Loucy (cell line): ENCODE measurements at regions not wholly inside any gene's neighbourhood (a gene's known extent, or its start where the extent isn't known, plus 50 kb on each side); places are given as distances from the start of the nearest gene placed in this dataset.

ENCODE experiments used
- H2AFZ ChIP-seq: fragments of 200-600 bp; sonication (generic); 2 replicates; pipeline ENCODE4 v1.6.0; 2016; ENCODE audit warnings: antibody characterized with exemption, mild to moderate bottlenecking, low read length, moderate library complexity
- H3F3A ChIP-seq: fragments of 200-600 bp; 2 replicates; pipeline ENCODE4 v1.6.0; 2016; ENCODE audit warnings: antibody characterized with exemption, low read depth, mild to moderate bottlenecking
- H3K27me3 ChIP-seq: fragments of 200-600 bp; sonication (generic); 2 replicates; pipeline ENCODE4 v1.6.1; 2014; ENCODE audit warnings: low read length, mild to moderate bottlenecking; ENCODE audit not compliant: insufficient read depth, poor library complexity, severe bottlenecking
- H3K36me3 ChIP-seq: fragments of 200-600 bp; sonication (generic); 2 replicates; pipeline ENCODE4 v1.6.1; 2016; ENCODE audit warnings: low read length; ENCODE audit not compliant: insufficient read depth
- H3K4me1 ChIP-seq: fragments of 200-600 bp; sonication (generic); 2 replicates; pipeline ENCODE4 v1.5.1; 2014; ENCODE audit warnings: low read length, mild to moderate bottlenecking; ENCODE audit not compliant: insufficient read depth, poor library complexity, severe bottlenecking
- H3K4me2 ChIP-seq: fragments of 200-600 bp; sonication (generic); 2 replicates; pipeline ENCODE4 v1.6.0; 2014; ENCODE audit warnings: antibody characterized with exemption, low read length, low read depth, mild to moderate bottlenecking; ENCODE audit not compliant: poor library complexity, severe bottlenecking
- H3K4me3 ChIP-seq: fragments of 200-600 bp; sonication (generic); 2 replicates; pipeline ENCODE4 v1.5.1; 2014; ENCODE audit warnings: low read length, mild to moderate bottlenecking, mixed read lengths; ENCODE audit not compliant: poor library complexity, severe bottlenecking
- H3K79me2 ChIP-seq: fragments of 200-600 bp; sonication (generic); 2 replicates; pipeline ENCODE4 v1.6.1; 2014; ENCODE audit warnings: low read length; ENCODE audit not compliant: insufficient read depth
- H3K9ac ChIP-seq: fragments of 200-600 bp; sonication (generic); 2 replicates; pipeline ENCODE4 v1.6.0; 2014; ENCODE audit warnings: mild to moderate bottlenecking, low read depth, low read length, moderate library complexity; ENCODE audit not compliant: poor library complexity, severe bottlenecking
- H3K9me2 ChIP-seq: fragments of 200-600 bp; sonication (generic); replicated peaks from 2 replicates; pipeline ENCODE4 v1.6.1; 2016; ENCODE audit warnings: low read depth, low read length, mixed read lengths
- H3K9me3 ChIP-seq: fragments of 200-600 bp; sonication (generic); 2 replicates; pipeline ENCODE4 v1.6.1; 2014; ENCODE audit warnings: mild to moderate bottlenecking, antibody characterized with exemption, low read length, low read depth; ENCODE audit not compliant: insufficient read depth
- H4K20me1 ChIP-seq: fragments of 200-600 bp; sonication (generic); 2 replicates; pipeline ENCODE4 v1.6.0; 2014; ENCODE audit warnings: antibody characterized with exemption, low read length, mild to moderate bottlenecking; ENCODE audit not compliant: insufficient read depth, poor library complexity, severe bottlenecking
- CTCF ChIP-seq: fragments of 200-600 bp; sonication (generic); conservative IDR thresholded peaks from 2 replicates; pipeline ENCODE4 v1.5.1; 2014; ENCODE audit warnings: mild to moderate bottlenecking, antibody characterized with exemption, low read length
- EZH2phosphoT487 ChIP-seq: fragments of 200-600 bp; IDR thresholded peaks from 2 replicates; pipeline ENCODE4 v1.6.1; 2018; ENCODE audit warnings: antibody characterized with exemption, mild to moderate bottlenecking, moderate library complexity, borderline replicate concordance

GRCh38 chr6:48990739-48991138 is 472.3 kb downstream of the MMUT start:
- Histone ChIP-seq H4K20me1 (no peaks in the 10 kb centered on the region), H3K4me3 (no peak overlapping the region), H3K4me1 (peaks cover 5% of the 10 kb centered on the region), H3K9me3 (peaks cover 4% of the 10 kb centered on the region; the same call in 1 of the 2 replicates), H3K9ac (no peak overlapping the region), H3K4me2 (no peak overlapping the region), H3F3A (no peaks in the 10 kb centered on the region), H3K79me2 (no peaks in the 10 kb centered on the region), H3K27me3 (no peaks in the 10 kb centered on the region), H3K9me2 (no peaks in the 10 kb centered on the region), H2AFZ (no peak overlapping the region), H3K36me3 (no peaks in the 10 kb centered on the region)
- TF ChIP-seq CTCF (no peak), EZH2phosphoT487 (no peak)

DNA sequence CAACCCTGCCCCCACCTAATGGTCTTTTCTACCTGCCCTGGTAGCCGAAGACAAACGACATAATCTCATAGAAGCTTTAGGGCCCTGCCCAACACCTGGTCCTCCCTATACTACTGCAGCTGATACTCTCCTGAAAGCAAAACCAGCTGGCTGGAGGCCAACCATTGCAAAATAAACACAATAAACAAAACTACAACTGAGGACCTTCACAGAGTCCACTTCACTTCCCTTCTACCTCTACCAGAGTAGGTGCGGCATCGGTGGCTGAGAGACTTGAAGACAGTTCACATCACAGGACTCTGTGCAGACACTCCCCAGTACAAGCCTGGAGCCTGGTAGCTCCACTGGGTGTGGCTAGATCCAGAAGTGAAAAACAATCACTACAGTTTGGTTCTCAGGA is 476.2 kb downstream of the MMUT start:
- Histone ChIP-seq H3K4me3 (no peak overlapping the region), H3K27me3 (no peaks in the 10 kb centered on the region), H2AFZ (no peak overlapping the region), H3K9me3 (peaks cover 4% of the 10 kb centered on the region; the same call in 1 of the 2 replicates), H3K36me3 (no peaks in the 10 kb centered on the region), H3K4me1 (no peaks in the 10 kb centered on the region), H3K79me2 (no peaks in the 10 kb centered on the region), H3K4me2 (no peak overlapping the region), H4K20me1 (no peaks in the 10 kb centered on the region), H3K9ac (no peak overlapping the region), H3F3A (no peaks in the 10 kb centered on the region), H3K9me2 (no peaks in the 10 kb centered on the region)
- TF ChIP-seq EZH2phosphoT487 (no peak), CTCF (no peak)

DNA sequence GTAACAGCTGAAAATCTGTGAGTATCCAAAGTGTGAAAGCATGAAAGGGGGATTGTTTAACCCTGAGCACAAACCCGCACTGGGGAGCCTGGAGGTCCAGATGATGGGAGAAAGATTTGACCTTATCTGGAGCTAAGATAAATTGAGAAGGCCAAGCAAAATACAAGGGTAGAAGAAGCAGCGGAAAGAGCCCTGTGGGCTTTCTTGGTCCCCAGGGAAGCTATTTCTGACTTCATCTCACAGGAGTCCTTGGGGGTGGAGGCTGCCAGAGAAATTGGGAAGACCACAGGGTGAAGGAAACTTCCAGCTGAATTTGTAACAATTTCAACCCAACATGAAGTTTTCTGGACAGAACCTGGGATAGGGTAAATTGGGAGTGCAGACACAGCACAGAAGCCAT is 476.9 kb downstream of the MMUT start:
- H3K9me2 ChIP-seq = no peaks in the 10 kb centered on the region
- H3K4me3 ChIP-seq = no peak overlapping the region
- H3K27me3 ChIP-seq = no peaks in the 10 kb centered on the region
- no peaks in the 10 kb centered on the region for H3K79me2 ChIP-seq
- no peaks in the 10 kb centered on the region for H3K4me1 ChIP-seq
- no peaks in the 10 kb centered on the region for H3K36me3 ChIP-seq
- H4K20me1 ChIP-seq = no peaks in the 10 kb centered on the region
- TF ChIP-seq CTCF = no peak
- peaks cover 4% of the 10 kb centered on the region; the same call in 1 of the 2 replicates for H3K9me3 ChIP-seq
- H2AFZ ChIP-seq = no peak overlapping the region
- H3K4me2 ChIP-seq = no peak overlapping the region
- no peak overlapping the region for H3K9ac ChIP-seq
- H3F3A ChIP-seq = no peaks in the 10 kb centered on the region
